ENCODE measurements at regions not wholly inside any gene's neighbourhood (a gene's known extent, or its start where the extent isn't known, plus 50 kb on each side); places are given as distances from the start of the nearest gene placed in this dataset.

DNA sequence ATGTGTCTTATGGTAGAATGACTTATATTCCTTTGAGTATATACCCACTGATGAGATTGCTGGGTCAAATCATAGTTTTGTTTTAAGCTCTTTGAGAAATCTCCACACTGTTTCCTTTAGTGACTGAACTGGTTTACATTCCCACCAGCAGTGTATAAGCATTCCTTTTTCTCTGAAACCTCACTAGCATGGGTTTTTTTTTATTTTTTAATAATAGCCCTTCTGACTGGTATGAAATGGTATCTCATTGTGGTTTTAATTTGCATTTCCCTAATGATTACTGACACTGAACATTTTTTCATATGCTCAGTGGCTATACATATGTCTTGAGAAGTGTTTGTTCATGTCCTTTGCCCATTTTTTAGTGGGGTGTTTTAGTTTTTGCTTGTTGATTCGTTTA is 494.3 kb downstream of the SQOR start:
- TF ChIP-seq EZH2phosphoT487 (IDR thresholded peaks at IDR 0.05; ENCODE audit: low read length) (no peak), CTCF (IDR thresholded peaks at IDR 0.05; ENCODE audit: low read length) (no peak), EZH2 (optimal IDR thresholded peaks at IDR 0.05; ENCODE audit: low read depth, low read length) (no peak)

Measured in MM.1S (cell line).